Left ventricle myocardium inferior (tissue), 1 donor: ENCODE measurements at regions not wholly inside any gene's neighbourhood (a gene's known extent, or its start where the extent isn't known, plus 50 kb on each side); places are given as distances from the start of the nearest gene placed in this dataset.
"Not testable (repeated sequence)": the region's sequence is repeated elsewhere in the genome, so short reads cannot be mapped to it uniquely, and the experiment has no call there.

ENCODE experiments used
- DNase-seq: peaks from one replicate; pipeline ENCODE4 v3.0.0-alpha.2; 2020
- H3K27ac ChIP-seq: fragments of 200-600 bp; replicated peaks from 2 replicates; pipeline ENCODE4 v1.8.0; 2021
- H3K27me3 ChIP-seq: fragments of 200-600 bp; 2 replicates; pipeline ENCODE4 v1.8.0; 2021; ENCODE audit warnings: low read depth
- H3K36me3 ChIP-seq: fragments of 200-600 bp; 2 replicates; pipeline ENCODE4 v1.8.0; 2021
- H3K4me1 ChIP-seq: fragments of 200-600 bp; 2 replicates; pipeline ENCODE4 v1.8.0; 2021
- H3K4me3 ChIP-seq: fragments of 200-600 bp; 2 replicates; pipeline ENCODE4 v1.8.0; 2021; ENCODE audit warnings: mild to moderate bottlenecking, moderate library complexity
- H3K9me3 ChIP-seq: fragments of 200-600 bp; replicated peaks from 2 replicates; pipeline ENCODE4 v1.8.0; 2021
- intact Hi-C: fragments of 100-400 bp; cut with micrococcal nuclease; formaldehyde crosslinking; loops from one replicate; pipeline ENCODE4 v1.11.0; 2022
- TF ChIP-seq, protein P1 (sequence below): fragments of 200-600 bp; IDR thresholded peaks from 2 replicates; pipeline ENCODE4 v1.8.0; 2021; ENCODE audit warnings: antibody characterized with exemption, mild to moderate bottlenecking, borderline replicate concordance
- donor health status: DM: no; HTN: yes; CAD: no; lungs with severe emphysema.

GRCh38 chrX:51026862-51027261, 116.3 kb downstream of the BMP15 start:
- TF ChIP-seq, protein P1, sequence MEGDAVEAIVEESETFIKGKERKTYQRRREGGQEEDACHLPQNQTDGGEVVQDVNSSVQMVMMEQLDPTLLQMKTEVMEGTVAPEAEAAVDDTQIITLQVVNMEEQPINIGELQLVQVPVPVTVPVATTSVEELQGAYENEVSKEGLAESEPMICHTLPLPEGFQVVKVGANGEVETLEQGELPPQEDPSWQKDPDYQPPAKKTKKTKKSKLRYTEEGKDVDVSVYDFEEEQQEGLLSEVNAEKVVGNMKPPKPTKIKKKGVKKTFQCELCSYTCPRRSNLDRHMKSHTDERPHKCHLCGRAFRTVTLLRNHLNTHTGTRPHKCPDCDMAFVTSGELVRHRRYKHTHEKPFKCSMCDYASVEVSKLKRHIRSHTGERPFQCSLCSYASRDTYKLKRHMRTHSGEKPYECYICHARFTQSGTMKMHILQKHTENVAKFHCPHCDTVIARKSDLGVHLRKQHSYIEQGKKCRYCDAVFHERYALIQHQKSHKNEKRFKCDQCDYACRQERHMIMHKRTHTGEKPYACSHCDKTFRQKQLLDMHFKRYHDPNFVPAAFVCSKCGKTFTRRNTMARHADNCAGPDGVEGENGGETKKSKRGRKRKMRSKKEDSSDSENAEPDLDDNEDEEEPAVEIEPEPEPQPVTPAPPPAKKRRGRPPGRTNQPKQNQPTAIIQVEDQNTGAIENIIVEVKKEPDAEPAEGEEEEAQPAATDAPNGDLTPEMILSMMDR = no peak
- no peaks in the 10 kb centered on the region for H3K9me3 ChIP-seq
- no peak overlapping the region for H3K4me3 ChIP-seq
- no peak overlapping the region for H3K27ac ChIP-seq
- H3K36me3 ChIP-seq = no peaks in the 10 kb centered on the region
- intact Hi-C loops = no loop called here
- no peaks in the 10 kb centered on the region for H3K27me3 ChIP-seq
- no peak for DNase-seq
- no peaks in the 10 kb centered on the region for H3K4me1 ChIP-seq

DNA sequence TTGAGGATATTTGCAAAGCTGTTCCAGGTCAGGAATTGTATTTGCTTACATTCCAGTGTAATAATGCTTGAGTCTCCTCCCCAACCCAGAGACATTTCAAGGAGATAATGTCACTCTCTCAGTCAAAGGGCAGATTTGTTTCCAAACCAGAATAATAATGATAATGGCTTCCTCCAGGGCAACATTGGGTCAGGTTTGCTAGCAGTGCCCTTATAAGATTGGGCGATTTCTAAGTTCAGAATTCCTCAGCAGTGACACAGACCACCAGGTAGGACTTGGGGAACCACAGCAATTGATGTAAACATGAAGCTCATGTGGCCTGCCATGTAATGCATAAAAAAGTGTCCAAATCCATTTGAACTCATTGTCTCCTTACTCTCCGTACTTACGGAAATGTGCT, 125.2 kb downstream of the BMP15 start:
- no peak for DNase-seq
- H3K27ac ChIP-seq = no peak overlapping the region
- H3K4me1 ChIP-seq = no peaks in the 10 kb centered on the region
- TF ChIP-seq, protein P1 = no peak
- H3K4me3 ChIP-seq = no peak overlapping the region
- no peaks in the 10 kb centered on the region for H3K27me3 ChIP-seq
- no peaks in the 10 kb centered on the region for H3K36me3 ChIP-seq
- H3K9me3 ChIP-seq = no peaks in the 10 kb centered on the region
- intact Hi-C loops = no loop called here

GRCh38 chrX:51047950-51048349, 137.4 kb downstream of the BMP15 start:
- no peaks in the 10 kb centered on the region for H3K27me3 ChIP-seq
- no peaks in the 10 kb centered on the region for H3K9me3 ChIP-seq

DNA sequence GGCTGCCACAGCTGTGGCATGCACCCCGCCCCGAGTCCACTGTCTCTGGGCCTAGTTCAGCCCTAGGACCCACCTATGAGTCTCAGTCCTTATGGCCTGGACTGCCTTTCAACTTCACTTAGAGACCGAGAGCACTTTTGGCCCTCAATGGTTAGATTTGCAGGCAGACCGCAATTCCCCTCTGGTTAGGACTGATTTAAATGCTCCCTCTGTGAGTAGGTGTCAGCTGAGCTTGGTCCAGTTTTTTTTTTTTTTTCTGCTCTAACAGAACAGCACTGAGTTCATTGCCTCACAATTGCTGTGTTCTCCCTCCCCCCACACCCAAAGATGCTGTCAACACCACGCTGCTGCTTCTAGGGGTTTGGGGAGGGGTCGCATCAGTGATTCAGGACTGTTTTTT, 143.2 kb downstream of the BMP15 start:
- H3K9me3 ChIP-seq = no peaks in the 10 kb centered on the region
- DNase-seq = no peak
- TF ChIP-seq, protein P1 = no peak

More at GRCh38 chrX:51047950-51048349, 137.4 kb downstream of the BMP15 start:
- TF ChIP-seq, protein P1 = no peak
- Histone ChIP-seq H3K36me3 (no peaks in the 10 kb centered on the region), H3K4me1 (no peaks in the 10 kb centered on the region), H3K27ac (no peak overlapping the region), H3K4me3 (no peak overlapping the region)
- no peak for DNase-seq
- intact Hi-C loops = no loop called here

GRCh38 chrX:51098046-51098445, 187.5 kb downstream of the BMP15 start:
- no peak for DNase-seq
- TF ChIP-seq, protein P1 = no peak
- Histone ChIP-seq H3K27ac (no peak overlapping the region), H3K4me1 (no peaks in the 10 kb centered on the region), H3K4me3 (no peak overlapping the region), H3K36me3 (no peaks in the 10 kb centered on the region), H3K27me3 (no peaks in the 10 kb centered on the region), H3K9me3 (no peaks in the 10 kb centered on the region)
- intact Hi-C loops = no loop called here

More for the DNA sequence above, 143.2 kb downstream of the BMP15 start:
- Histone ChIP-seq H3K27me3 (no peaks in the 10 kb centered on the region), H3K4me1 (no peaks in the 10 kb centered on the region), H3K36me3 (no peaks in the 10 kb centered on the region), H3K27ac (no peak overlapping the region), H3K4me3 (no peak overlapping the region)
- intact Hi-C loops = no loop called here

DNA sequence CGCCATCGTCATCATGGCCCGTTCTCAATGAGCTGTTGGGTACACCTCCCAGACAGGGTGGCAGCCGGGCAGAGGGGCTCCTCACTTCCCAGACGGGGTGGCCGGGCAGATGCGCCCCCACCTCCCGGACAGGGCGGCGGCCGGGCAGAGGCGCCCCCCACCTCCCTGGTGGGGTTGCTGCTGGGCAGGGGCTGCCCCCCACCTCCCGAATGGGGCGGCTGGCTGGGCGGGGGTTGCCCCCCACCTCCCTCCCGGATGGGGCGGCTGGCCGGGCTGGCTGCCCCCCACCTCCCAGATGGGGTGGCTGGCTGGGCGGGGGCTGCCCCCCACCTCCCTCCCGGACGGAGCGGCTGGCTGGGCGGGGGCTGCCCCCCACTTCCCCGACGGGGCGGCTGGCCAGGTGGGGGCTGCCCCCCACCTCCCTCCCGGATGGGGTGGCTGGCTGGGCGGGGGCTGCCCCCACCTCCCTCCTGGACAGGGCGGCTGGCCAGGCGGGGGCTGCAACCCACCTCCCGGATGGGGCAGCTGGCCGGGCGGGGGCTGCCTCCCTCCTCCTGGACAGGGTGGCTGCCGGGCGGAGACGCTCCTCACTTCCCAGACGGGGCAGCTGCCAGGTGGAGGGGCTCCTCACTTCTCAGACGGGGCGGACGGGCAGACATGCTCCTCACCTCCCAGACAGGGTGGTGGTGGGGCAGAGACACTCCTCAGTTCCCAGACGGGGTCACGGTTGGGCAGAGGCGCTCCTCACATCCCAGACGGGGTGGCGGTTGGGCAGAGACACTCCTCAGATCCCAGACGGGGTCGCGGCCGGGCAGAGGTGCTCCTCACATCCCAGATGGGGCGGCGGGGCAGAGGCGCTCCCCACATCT, 208.8 kb downstream of the BMP15 start:
- H3K4me3 ChIP-seq, intact Hi-C loops, H3K27ac ChIP-seq, H3K9me3 ChIP-seq, DNase-seq, H3K36me3 ChIP-seq, H3K4me1 ChIP-seq, H3K27me3 ChIP-seq: not testable (repeated sequence)

DNA sequence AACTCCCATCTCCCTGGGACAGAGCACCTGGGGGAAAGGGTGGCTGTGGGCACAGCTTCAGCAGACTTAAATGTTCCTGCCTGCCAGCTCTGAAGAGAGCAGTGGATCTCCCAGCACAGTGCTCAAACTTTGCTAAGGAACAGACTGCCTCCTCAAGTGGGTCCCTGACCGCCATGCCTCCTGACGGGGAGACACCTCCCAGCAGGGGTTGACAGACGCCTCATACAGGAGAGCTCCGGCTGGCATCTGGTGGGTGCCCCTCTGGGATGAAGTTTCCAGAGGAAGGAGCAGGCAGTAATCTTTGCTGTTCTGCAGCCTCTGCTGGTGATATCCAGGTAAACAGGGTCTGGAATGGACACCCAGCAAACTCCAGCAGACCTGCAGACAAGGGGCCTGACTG, 206.9 kb upstream of the NUDT10 start:
- H3K27ac ChIP-seq, H3K4me3 ChIP-seq, intact Hi-C loops, H3K36me3 ChIP-seq, H3K4me1 ChIP-seq, DNase-seq, H3K27me3 ChIP-seq, H3K9me3 ChIP-seq: not testable (repeated sequence)
